ENCODE measurements at regions not wholly inside any gene's neighbourhood (a gene's known extent, or its start where the extent isn't known, plus 50 kb on each side); places are given as distances from the start of the nearest gene placed in this dataset.

DNA sequence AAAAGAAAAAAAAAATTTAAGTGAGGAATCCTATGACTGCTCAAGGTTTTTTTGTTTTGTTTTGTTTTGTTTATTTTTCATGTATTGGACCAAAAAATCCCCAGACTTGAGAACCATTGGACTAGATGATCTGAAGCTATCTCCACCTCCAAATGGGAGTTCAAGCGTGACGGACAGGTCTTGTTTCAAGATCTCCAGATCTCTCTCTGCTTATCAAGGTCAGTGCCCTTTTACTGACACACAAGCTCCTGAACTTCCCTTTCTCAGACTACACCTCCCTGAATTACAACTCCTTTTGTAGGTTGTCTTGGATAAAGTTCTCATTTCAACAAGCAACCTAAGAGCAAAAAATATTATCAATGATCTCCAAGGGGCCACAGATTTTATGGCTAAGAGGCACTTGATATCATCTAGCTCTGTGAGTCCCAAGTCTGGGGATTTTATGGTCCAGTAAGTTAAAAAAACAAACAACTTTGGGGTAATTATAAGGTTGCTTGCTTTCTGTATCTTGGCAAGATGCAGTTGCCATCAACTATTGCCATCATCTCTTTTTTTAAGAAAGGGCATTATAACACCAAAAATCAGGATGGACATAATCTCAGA is 396.0 kb upstream of the ATP5MC3 start:
- Mint-ChIP-seq H3K4me1 (peaks cover 31% of the 10 kb centered on the region), H3K36me3 (ENCODE audit: low read depth) (no peaks in the 10 kb centered on the region), H3K27ac (no peak overlapping the region), H3K4me3 (no peak overlapping the region), H3K27me3 (ENCODE audit: insufficient read depth) (no peaks in the 10 kb centered on the region), H3K9me3 (no peaks in the 10 kb centered on the region)
- Histone ChIP-seq H3K4me1 (ENCODE audit: control insufficient read depth, insufficient read depth, low read length) (no peaks in the 10 kb centered on the region), H3K4me3 (ENCODE audit: low read length) (no peak overlapping the region), H3K36me3 (ENCODE audit: control insufficient read depth, insufficient read depth, low read length) (no peaks in the 10 kb centered on the region), H3K27me3 (ENCODE audit: control insufficient read depth, insufficient read depth, low read length, poor library complexity, severe bottlenecking) (no peaks in the 10 kb centered on the region), H3K9ac (ENCODE audit: extremely low read depth, low read length, poor library complexity, severe bottlenecking) (no peak overlapping the region), H3K27ac (ENCODE audit: low read depth, low read length) (no peak overlapping the region), H3K9me3 (ENCODE audit: control insufficient read depth, low read length) (no peaks in the 10 kb centered on the region)
- no peak for TF ChIP-seq CTCF (conservative IDR thresholded peaks at IDR 0.05)
- DNase-seq: no peak
- WGBS, 2 experiments (ENCODE audit: insufficient coverage in 1 of 2, insufficient read length in 1 of 2): 84 to 95% methylated on average over 2 of the region's 2 CpGs

DNA sequence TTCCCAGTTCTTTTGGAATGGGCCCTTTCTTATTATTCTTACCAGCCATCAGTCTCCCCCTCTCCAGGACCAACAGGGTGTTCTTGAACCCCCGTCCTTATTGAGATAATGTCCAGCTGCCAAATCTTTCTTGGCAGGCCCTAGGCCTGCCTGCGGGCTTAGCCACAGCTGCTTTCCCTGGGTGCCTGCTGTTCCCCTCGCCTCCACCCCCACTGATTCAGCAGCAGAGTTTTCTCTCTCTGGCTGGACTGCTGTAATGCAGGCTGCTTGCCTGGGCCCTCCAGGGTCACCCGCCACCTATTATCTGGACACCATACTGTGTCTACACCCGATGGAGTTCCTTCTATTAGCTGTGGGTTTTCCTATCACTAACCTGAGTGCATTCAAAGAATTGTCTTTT is 395.4 kb upstream of the ATP5MC3 start:
- no peak overlapping the region for H3K4me3 Mint-ChIP-seq
- no peaks in the 10 kb centered on the region for H3K9me3 Mint-ChIP-seq
- peaks cover 31% of the 10 kb centered on the region for H3K4me1 Mint-ChIP-seq
- DNase-seq: peak; percentile 49
- H3K4me1 ChIP-seq (ENCODE audit: control insufficient read depth, insufficient read depth, low read length): no peaks in the 10 kb centered on the region
- H3K27me3 Mint-ChIP-seq (ENCODE audit: insufficient read depth): no peaks in the 10 kb centered on the region
- H3K27me3 ChIP-seq (ENCODE audit: control insufficient read depth, insufficient read depth, low read length, poor library complexity, severe bottlenecking): no peaks in the 10 kb centered on the region
- TF ChIP-seq CTCF (conservative IDR thresholded peaks at IDR 0.05): no peak
- 82 to 89% methylated on average over 4 to 5 of the region's 5 CpGs for WGBS, 2 experiments (ENCODE audit: insufficient coverage in 1 of 2, insufficient read length in 1 of 2)
- H3K36me3 ChIP-seq (ENCODE audit: control insufficient read depth, insufficient read depth, low read length): no peaks in the 10 kb centered on the region
- no peak overlapping the region for H3K27ac Mint-ChIP-seq
- no peak overlapping the region for H3K4me3 ChIP-seq (ENCODE audit: low read length)
- no peak overlapping the region for H3K27ac ChIP-seq (ENCODE audit: low read depth, low read length)
- no peaks in the 10 kb centered on the region for H3K36me3 Mint-ChIP-seq (ENCODE audit: low read depth)
- H3K9ac ChIP-seq (ENCODE audit: extremely low read depth, low read length, poor library complexity, severe bottlenecking): no peak overlapping the region
- H3K9me3 ChIP-seq (ENCODE audit: control insufficient read depth, low read length): no peaks in the 10 kb centered on the region

DNA sequence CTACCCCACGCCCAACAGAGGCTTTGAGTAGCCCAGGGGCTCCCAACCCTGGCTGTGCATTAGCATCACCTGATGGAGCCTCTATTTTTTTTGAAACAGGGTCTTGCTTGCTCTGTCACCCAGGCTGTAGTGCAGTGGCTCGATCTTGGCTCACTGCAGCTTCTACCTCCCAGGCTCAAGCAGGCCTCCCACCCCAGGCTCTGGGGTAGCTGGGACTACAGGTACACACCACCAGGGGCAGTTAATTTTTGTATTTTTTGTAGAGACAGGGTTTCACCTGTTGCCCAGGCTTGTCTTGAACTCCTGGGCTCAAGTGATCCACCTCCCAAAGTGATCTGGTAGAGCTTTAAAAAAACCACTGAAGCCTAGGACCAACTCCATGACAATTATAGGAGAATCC is 394.8 kb upstream of the ATP5MC3 start:
- DNase-seq: peak; percentile 48
- no peak overlapping the region for H3K4me3 Mint-ChIP-seq
- H3K27ac Mint-ChIP-seq: peak overlapping the region; percentile 49
- H3K9ac ChIP-seq (ENCODE audit: extremely low read depth, low read length, poor library complexity, severe bottlenecking): no peak overlapping the region
- H3K9me3 ChIP-seq (ENCODE audit: control insufficient read depth, low read length): no peaks in the 10 kb centered on the region
- peak; percentile 32 for TF ChIP-seq CTCF (conservative IDR thresholded peaks at IDR 0.05)
- no peaks in the 10 kb centered on the region for H3K4me1 ChIP-seq (ENCODE audit: control insufficient read depth, insufficient read depth, low read length)
- no peaks in the 10 kb centered on the region for H3K27me3 Mint-ChIP-seq (ENCODE audit: insufficient read depth)
- no peak overlapping the region for H3K27ac ChIP-seq (ENCODE audit: low read depth, low read length)
- H3K9me3 Mint-ChIP-seq: no peaks in the 10 kb centered on the region
- H3K27me3 ChIP-seq (ENCODE audit: control insufficient read depth, insufficient read depth, low read length, poor library complexity, severe bottlenecking): no peaks in the 10 kb centered on the region
- 85 to 88% methylated on average over 1 to 2 of the region's 2 CpGs for WGBS, 2 experiments (ENCODE audit: insufficient coverage in 1 of 2, insufficient read length in 1 of 2)
- peaks cover 31% of the 10 kb centered on the region for H3K4me1 Mint-ChIP-seq
- H3K36me3 ChIP-seq (ENCODE audit: control insufficient read depth, insufficient read depth, low read length): no peaks in the 10 kb centered on the region
- H3K36me3 Mint-ChIP-seq (ENCODE audit: low read depth): no peaks in the 10 kb centered on the region
- H3K4me3 ChIP-seq (ENCODE audit: low read length): no peak overlapping the region

Data from endodermal cell (in vitro differentiated cells).